ENCODE measurements at regions not wholly inside any gene's neighbourhood (a gene's known extent, or its start where the extent isn't known, plus 50 kb on each side); places are given as distances from the start of the nearest gene placed in this dataset.

GRCh38 chr10:55449981-55450380 lies 649.0 kb upstream of the PCDH15 start:
- Histone ChIP-seq H3K4me1 (ENCODE audit: insufficient read depth, low read length) (no peaks in the 10 kb centered on the region), H3K4me3 (ENCODE audit: low read length) (no peak overlapping the region), H3K9me3 (ENCODE audit: control insufficient read depth in 1 of 2, insufficient read depth in 1 of 2, low read length in 2 of 2) (no peaks in the 10 kb centered on the region), H3K27me3 (ENCODE audit: control insufficient read depth in 1 of 2, insufficient read depth in 2 of 2, low read length in 2 of 2) (no peaks in the 10 kb centered on the region), H3K27ac (ENCODE audit: low read depth in 1 of 2, low read length in 2 of 2) (no peak overlapping the region), H3K36me3 (ENCODE audit: insufficient read depth, low read length) (no peaks in the 10 kb centered on the region)
- TF ChIP-seq CTCF (IDR thresholded peaks at IDR 0.05): no peak
- DNase-seq: no peak
- H3K9me3 Mint-ChIP-seq: peaks cover 3% of the 10 kb centered on the region
- no peak overlapping the region for H3K4me3 Mint-ChIP-seq
- ChIA-PET POLR2A (no interaction called here), CTCF (no interaction called here)
- H3K36me3 Mint-ChIP-seq (ENCODE audit: low read depth): no peaks in the 10 kb centered on the region
- no peak overlapping the region for H3K27ac Mint-ChIP-seq
- H3K4me1 Mint-ChIP-seq (ENCODE audit: low read depth): no peaks in the 10 kb centered on the region
- no peaks in the 10 kb centered on the region for H3K27me3 Mint-ChIP-seq
- ATAC-seq (ENCODE audit: poor library complexity): no peak
- intact Hi-C loops (cut with DNase I, micrococcal nuclease): no loop called here

GRCh38 chr10:55446441-55447002 lies 645.5 kb upstream of the PCDH15 start:
- Histone ChIP-seq H3K9me3 (ENCODE audit: control insufficient read depth in 1 of 2, insufficient read depth in 1 of 2, low read length in 2 of 2) (no peaks in the 10 kb centered on the region), H3K27ac (ENCODE audit: low read depth in 1 of 2, low read length in 2 of 2) (no peak overlapping the region), H3K4me1 (ENCODE audit: insufficient read depth, low read length) (no peaks in the 10 kb centered on the region), H3K4me3 (ENCODE audit: low read length) (no peak overlapping the region), H3K36me3 (ENCODE audit: insufficient read depth, low read length) (no peaks in the 10 kb centered on the region), H3K27me3 (ENCODE audit: control insufficient read depth in 1 of 2, insufficient read depth in 2 of 2, low read length in 2 of 2) (no peaks in the 10 kb centered on the region)
- intact Hi-C loops (cut with DNase I, micrococcal nuclease): no loop called here
- ChIA-PET CTCF (no interaction called here), POLR2A (no interaction called here)
- DNase-seq (no peak), ATAC-seq (ENCODE audit: poor library complexity) (no peak)
- Mint-ChIP-seq H3K9me3 (peaks cover 10% of the 10 kb centered on the region), H3K27me3 (no peaks in the 10 kb centered on the region), H3K27ac (no peak overlapping the region), H3K36me3 (ENCODE audit: low read depth) (no peaks in the 10 kb centered on the region), H3K4me1 (ENCODE audit: low read depth) (no peaks in the 10 kb centered on the region), H3K4me3 (no peak overlapping the region)
- TF ChIP-seq CTCF (IDR thresholded peaks at IDR 0.05): no peak

GRCh38 chr10:55441777-55442176 lies 640.7 kb upstream of the PCDH15 start:
- no peaks in the 10 kb centered on the region for H3K4me1 ChIP-seq (ENCODE audit: insufficient read depth, low read length)
- POLR2A ChIA-PET: no interaction called here
- Mint-ChIP-seq H3K36me3 (ENCODE audit: low read depth) (no peaks in the 10 kb centered on the region), H3K27me3 (no peaks in the 10 kb centered on the region), H3K27ac (no peak overlapping the region), H3K4me1 (ENCODE audit: low read depth) (no peaks in the 10 kb centered on the region), H3K4me3 (no peak overlapping the region), H3K9me3 (peaks cover 10% of the 10 kb centered on the region)
- no peaks in the 10 kb centered on the region for H3K9me3 ChIP-seq (ENCODE audit: control insufficient read depth in 1 of 2, insufficient read depth in 1 of 2, low read length in 2 of 2)
- H3K27me3 ChIP-seq (ENCODE audit: control insufficient read depth in 1 of 2, insufficient read depth in 2 of 2, low read length in 2 of 2): no peaks in the 10 kb centered on the region
- CTCF ChIA-PET: no interaction called here
- DNase-seq: no peak
- no peak for TF ChIP-seq CTCF (IDR thresholded peaks at IDR 0.05)
- H3K27ac ChIP-seq (ENCODE audit: low read depth in 1 of 2, low read length in 2 of 2): no peak overlapping the region
- no peaks in the 10 kb centered on the region for H3K36me3 ChIP-seq (ENCODE audit: insufficient read depth, low read length)
- intact Hi-C loops (cut with DNase I, micrococcal nuclease): no loop called here
- ATAC-seq (ENCODE audit: poor library complexity): no peak
- no peak overlapping the region for H3K4me3 ChIP-seq (ENCODE audit: low read length)
